ENCODE measurements at regions not wholly inside any gene's neighbourhood (a gene's known extent, or its start where the extent isn't known, plus 50 kb on each side); places are given as distances from the start of the nearest gene placed in this dataset.
A peak's percentile ranks its signal among the peaks of the same experiment; 100 is the strongest.

DNA sequence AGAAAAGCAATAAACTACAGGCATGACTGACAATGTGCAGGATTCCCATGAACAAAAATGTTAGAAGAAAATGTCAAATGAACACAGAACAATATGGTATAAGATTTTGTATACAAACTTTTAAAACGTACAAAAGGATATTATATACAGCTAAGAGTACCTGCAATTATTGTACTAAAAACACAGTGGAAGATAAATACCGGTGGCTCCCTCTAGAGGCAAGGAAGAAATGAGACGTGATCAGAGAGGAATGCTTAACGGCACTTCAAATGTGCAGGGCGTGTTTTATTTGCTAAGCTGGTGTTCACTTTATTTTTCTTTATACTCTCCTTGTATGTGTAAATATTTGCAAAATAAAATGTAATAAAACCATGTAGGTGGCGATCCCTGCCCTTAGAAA, 191.8 kb upstream of the SAMSN1 start (continued):
- TF ChIP-seq, protein P1, sequence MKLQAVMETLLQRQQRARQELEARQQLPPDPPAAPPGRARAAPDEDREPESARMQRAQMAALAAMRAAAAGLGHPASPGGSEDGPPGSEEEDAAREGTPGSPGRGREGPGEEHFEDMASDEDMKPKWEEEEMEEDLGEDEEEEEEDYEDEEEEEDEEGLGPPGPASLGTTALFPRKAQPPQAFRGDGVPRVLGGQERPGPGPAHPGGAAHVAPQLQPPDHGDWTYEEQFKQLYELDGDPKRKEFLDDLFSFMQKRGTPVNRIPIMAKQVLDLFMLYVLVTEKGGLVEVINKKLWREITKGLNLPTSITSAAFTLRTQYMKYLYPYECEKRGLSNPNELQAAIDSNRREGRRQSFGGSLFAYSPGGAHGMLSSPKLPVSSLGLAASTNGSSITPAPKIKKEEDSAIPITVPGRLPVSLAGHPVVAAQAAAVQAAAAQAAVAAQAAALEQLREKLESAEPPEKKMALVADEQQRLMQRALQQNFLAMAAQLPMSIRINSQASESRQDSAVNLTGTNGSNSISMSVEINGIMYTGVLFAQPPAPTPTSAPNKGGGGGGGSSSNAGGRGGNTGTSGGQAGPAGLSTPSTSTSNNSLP (IDR thresholded peaks at IDR 0.05; ENCODE audit: borderline replicate concordance, low read depth, low read length), result peak; percentile 45; the same call in 1 of the 2 replicates
- TF ChIP-seq KDM2B (CRISPR knock-in tag; IDR thresholded peaks at IDR 0.05) (no peak), NUFIP1 (IDR thresholded peaks at IDR 0.05; ENCODE audit: partially characterized antibody) (no peak), RBM25 (IDR thresholded peaks at IDR 0.05; ENCODE audit: low read depth, low read length, severe bottlenecking) (peak; percentile 19), JUND (IDR thresholded peaks at IDR 0.05; ENCODE audit: borderline replicate concordance, low read depth, low read length) (peak; percentile 24; the same call in 1 of the 2 replicates), JUND (tag; IDR thresholded peaks at IDR 0.05; ENCODE audit: borderline replicate concordance, low read depth, low read length) (no peak; the same call in 2 of the 3 replicates), ZEB2 (IDR thresholded peaks at IDR 0.05) (peak; percentile 15; the same call in 1 of the 2 replicates), STAG1 (CRISPR knock-in tag; IDR thresholded peaks at IDR 0.05; ENCODE audit: borderline replicate concordance) (no peak), NCOA6 (IDR thresholded peaks at IDR 0.05) (no peak)
- TF ChIP-seq, protein P2, sequence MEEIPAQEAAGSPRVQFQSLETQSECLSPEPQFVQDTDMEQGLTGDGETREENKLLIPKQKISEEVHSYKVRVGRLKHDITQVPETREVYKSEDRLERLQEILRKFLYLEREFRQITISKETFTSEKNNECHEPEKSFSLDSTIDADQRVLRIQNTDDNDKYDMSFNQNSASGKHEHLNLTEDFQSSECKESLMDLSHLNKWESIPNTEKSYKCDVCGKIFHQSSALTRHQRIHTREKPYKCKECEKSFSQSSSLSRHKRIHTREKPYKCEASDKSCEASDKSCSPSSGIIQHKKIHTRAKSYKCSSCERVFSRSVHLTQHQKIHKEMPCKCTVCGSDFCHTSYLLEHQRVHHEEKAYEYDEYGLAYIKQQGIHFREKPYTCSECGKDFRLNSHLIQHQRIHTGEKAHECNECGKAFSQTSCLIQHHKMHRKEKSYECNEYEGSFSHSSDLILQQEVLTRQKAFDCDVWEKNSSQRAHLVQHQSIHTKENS (CRISPR knock-in tag; IDR thresholded peaks at IDR 0.05), result no peak
- TF ChIP-seq, protein P3, sequence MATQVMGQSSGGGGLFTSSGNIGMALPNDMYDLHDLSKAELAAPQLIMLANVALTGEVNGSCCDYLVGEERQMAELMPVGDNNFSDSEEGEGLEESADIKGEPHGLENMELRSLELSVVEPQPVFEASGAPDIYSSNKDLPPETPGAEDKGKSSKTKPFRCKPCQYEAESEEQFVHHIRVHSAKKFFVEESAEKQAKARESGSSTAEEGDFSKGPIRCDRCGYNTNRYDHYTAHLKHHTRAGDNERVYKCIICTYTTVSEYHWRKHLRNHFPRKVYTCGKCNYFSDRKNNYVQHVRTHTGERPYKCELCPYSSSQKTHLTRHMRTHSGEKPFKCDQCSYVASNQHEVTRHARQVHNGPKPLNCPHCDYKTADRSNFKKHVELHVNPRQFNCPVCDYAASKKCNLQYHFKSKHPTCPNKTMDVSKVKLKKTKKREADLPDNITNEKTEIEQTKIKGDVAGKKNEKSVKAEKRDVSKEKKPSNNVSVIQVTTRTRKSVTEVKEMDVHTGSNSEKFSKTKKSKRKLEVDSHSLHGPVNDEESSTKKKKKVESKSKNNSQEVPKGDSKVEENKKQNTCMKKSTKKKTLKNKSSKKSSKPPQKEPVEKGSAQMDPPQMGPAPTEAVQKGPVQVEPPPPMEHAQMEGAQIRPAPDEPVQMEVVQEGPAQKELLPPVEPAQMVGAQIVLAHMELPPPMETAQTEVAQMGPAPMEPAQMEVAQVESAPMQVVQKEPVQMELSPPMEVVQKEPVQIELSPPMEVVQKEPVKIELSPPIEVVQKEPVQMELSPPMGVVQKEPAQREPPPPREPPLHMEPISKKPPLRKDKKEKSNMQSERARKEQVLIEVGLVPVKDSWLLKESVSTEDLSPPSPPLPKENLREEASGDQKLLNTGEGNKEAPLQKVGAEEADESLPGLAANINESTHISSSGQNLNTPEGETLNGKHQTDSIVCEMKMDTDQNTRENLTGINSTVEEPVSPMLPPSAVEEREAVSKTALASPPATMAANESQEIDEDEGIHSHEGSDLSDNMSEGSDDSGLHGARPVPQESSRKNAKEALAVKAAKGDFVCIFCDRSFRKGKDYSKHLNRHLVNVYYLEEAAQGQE (IDR thresholded peaks at IDR 0.05; ENCODE audit: borderline replicate concordance), result peak; percentile 70; the same call in 1 of the 2 replicates
- TF ChIP-seq, protein P3 (CRISPR knock-in tag; IDR thresholded peaks at IDR 0.05; ENCODE audit: low read depth), result no peak
- TF ChIP-seq, protein P4, sequence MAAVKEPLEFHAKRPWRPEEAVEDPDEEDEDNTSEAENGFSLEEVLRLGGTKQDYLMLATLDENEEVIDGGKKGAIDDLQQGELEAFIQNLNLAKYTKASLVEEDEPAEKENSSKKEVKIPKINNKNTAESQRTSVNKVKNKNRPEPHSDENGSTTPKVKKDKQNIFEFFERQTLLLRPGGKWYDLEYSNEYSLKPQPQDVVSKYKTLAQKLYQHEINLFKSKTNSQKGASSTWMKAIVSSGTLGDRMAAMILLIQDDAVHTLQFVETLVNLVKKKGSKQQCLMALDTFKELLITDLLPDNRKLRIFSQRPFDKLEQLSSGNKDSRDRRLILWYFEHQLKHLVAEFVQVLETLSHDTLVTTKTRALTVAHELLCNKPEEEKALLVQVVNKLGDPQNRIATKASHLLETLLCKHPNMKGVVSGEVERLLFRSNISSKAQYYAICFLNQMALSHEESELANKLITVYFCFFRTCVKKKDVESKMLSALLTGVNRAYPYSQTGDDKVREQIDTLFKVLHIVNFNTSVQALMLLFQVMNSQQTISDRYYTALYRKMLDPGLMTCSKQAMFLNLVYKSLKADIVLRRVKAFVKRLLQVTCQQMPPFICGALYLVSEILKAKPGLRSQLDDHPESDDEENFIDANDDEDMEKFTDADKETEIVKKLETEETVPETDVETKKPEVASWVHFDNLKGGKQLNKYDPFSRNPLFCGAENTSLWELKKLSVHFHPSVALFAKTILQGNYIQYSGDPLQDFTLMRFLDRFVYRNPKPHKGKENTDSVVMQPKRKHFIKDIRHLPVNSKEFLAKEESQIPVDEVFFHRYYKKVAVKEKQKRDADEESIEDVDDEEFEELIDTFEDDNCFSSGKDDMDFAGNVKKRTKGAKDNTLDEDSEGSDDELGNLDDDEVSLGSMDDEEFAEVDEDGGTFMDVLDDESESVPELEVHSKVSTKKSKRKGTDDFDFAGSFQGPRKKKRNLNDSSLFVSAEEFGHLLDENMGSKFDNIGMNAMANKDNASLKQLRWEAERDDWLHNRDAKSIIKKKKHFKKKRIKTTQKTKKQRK (IDR thresholded peaks at IDR 0.05; ENCODE audit: borderline replicate concordance, low read depth, low read length), result no peak

Measured in K562 (cell line).